GM12865 (cell line): ENCODE measurements at regions not wholly inside any gene's neighbourhood (a gene's known extent, or its start where the extent isn't known, plus 50 kb on each side); places are given as distances from the start of the nearest gene placed in this dataset.

Experiments used
- DNase-seq: peaks from one replicate; pipeline ENCODE4 v3.0.0; 2010; ENCODE audit warnings: low read depth
- H3K4me3 ChIP-seq: 2 replicates; pipeline ENCODE4 v1.5.1; 2011; ENCODE audit warnings: mild to moderate bottlenecking, low read depth, low read length, control low read depth
- CTCF ChIP-seq: IDR thresholded peaks from 2 replicates; pipeline ENCODE4 v1.5.1; 2011; ENCODE audit warnings: low read length, control low read depth, low read depth, inconsistent platforms; ENCODE audit not compliant: insufficient read depth; ENCODE audit errors: missing control alignments

GRCh38 chr5:91257301-91257700, 125.8 kb downstream of the ARRDC3 start:
- DNase-seq, result no peak
- no peak for TF ChIP-seq CTCF
- H3K4me3 ChIP-seq, result no peak overlapping the region

GRCh38 chr5:91256142-91256524, 127.0 kb downstream of the ARRDC3 start:
- no peak overlapping the region for H3K4me3 ChIP-seq
- TF ChIP-seq CTCF, result no peak
- no peak for DNase-seq

GRCh38 chr5:91255396-91256141, 127.5 kb downstream of the ARRDC3 start:
- TF ChIP-seq CTCF, result no peak
- no peak overlapping the region for H3K4me3 ChIP-seq
- no peak for DNase-seq

- no peak overlapping the region for H3K4me3 ChIP-seq
- no peak for DNase-seq
- no peak for TF ChIP-seq CTCF
Observed at GRCh38 chr5:91252916-91253315, 130.2 kb downstream of the ARRDC3 start.

- no peak for DNase-seq
- no peak overlapping the region for H3K4me3 ChIP-seq
- no peak for TF ChIP-seq CTCF
Observed at GRCh38 chr5:91245871-91246270, 137.2 kb downstream of the ARRDC3 start.

- DNase-seq, result no peak
- TF ChIP-seq CTCF, result no peak
- H3K4me3 ChIP-seq, result no peak overlapping the region
Observed at GRCh38 chr5:91245074-91245452, 138.1 kb downstream of the ARRDC3 start.
